ENCODE measurements at regions not wholly inside any gene's neighbourhood (a gene's known extent, or its start where the extent isn't known, plus 50 kb on each side); places are given as distances from the start of the nearest gene placed in this dataset.

DNA sequence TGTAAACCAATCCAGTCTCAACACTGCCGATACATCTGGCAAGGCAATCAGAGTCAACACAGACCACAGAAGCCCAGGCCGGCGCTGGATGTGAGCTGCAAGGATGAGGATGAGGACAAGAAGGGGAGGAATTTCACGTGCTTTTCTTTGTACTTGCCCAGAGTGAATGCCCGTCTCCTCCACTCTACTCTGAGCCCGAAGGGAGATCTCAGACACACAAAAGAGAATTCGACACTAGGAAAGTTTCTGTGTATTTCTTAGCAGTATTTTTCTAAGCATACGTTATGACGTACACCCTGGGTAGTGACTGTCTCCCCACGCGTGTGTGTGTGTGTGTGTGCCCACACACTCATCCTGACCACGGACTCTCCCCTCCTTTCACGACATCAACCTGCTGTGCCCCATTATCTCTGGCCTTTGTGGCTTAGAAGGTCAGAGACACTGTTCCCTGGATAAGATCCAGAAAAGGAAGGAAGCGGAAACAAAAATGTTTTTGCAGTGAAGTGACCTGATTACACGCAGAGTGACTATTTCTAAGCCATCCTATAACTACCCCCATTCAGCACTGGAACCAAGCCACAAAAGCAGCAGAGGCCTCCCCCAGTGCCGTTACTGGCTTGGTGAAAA lies 227.3 kb upstream of the DAPK1 start (continued):
- TF ChIP-seq GABPA (IDR thresholded peaks at IDR 0.05; ENCODE audit: borderline replicate concordance, insufficient read depth, low read length) (no peak), HDAC2 (IDR thresholded peaks at IDR 0.05; ENCODE audit: borderline replicate concordance in 1 of 2, low read depth in 2 of 2, low read length in 2 of 2) (no peak), BCL11A (IDR thresholded peaks at IDR 0.05; ENCODE audit: low read depth in 2 of 2, low read length in 2 of 2) (no peak), TAF1 (IDR thresholded peaks at IDR 0.05; ENCODE audit: low read depth, low read length) (no peak), TEAD4 (IDR thresholded peaks at IDR 0.05; ENCODE audit: low read depth, low read length) (no peak), HDAC6 (IDR thresholded peaks at IDR 0.05; ENCODE audit: low read depth, low read length) (no peak), RBBP5 (IDR thresholded peaks at IDR 0.05; ENCODE audit: borderline replicate concordance, low read depth, low read length) (no peak), RNF2 (IDR thresholded peaks at IDR 0.05; ENCODE audit: borderline replicate concordance, low read depth, low read length, missing control alignments, poor library complexity, severe bottlenecking) (no peak)
- TF ChIP-seq, protein P1, sequence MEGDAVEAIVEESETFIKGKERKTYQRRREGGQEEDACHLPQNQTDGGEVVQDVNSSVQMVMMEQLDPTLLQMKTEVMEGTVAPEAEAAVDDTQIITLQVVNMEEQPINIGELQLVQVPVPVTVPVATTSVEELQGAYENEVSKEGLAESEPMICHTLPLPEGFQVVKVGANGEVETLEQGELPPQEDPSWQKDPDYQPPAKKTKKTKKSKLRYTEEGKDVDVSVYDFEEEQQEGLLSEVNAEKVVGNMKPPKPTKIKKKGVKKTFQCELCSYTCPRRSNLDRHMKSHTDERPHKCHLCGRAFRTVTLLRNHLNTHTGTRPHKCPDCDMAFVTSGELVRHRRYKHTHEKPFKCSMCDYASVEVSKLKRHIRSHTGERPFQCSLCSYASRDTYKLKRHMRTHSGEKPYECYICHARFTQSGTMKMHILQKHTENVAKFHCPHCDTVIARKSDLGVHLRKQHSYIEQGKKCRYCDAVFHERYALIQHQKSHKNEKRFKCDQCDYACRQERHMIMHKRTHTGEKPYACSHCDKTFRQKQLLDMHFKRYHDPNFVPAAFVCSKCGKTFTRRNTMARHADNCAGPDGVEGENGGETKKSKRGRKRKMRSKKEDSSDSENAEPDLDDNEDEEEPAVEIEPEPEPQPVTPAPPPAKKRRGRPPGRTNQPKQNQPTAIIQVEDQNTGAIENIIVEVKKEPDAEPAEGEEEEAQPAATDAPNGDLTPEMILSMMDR (IDR thresholded peaks at IDR 0.05; ENCODE audit: control extremely low read depth in 1 of 3, insufficient read depth in 1 of 3, low read depth in 1 of 3, low read length in 3 of 3), result no peak
